IMR-90 (cell line): ENCODE measurements at regions not wholly inside any gene's neighbourhood (a gene's known extent, or its start where the extent isn't known, plus 50 kb on each side); places are given as distances from the start of the nearest gene placed in this dataset.

Source experiments
- ATAC-seq: fragments of 200-7000 bp; cut with Tn5 transposase; 2 replicates; pipeline ENCODE4 v1.9.1; 2020; ENCODE audit warnings: low read depth, mild to moderate bottlenecking, moderate library complexity
- BruUV-seq: library from RNA; stranded (reverse); fragments of 400-500 nt; replicated peaks from 2 replicates; lab custom pipeline; 2021; lab: Mats Ljungman, UMichigan
- CTCF ChIA-PET: fragments of 300-600 bp; formaldehyde crosslinking; extraction: SDS; loops from one replicate; lab custom pipeline; 2021; ENCODE audit warnings: antibody characterized with exemption; lab: Yijun Ruan, JAX
- POLR2A ChIA-PET: fragments of 300-600 bp; sonication (Branson Sonifier 250); formaldehyde crosslinking; loops from one replicate; lab custom pipeline; 2022; ENCODE audit warnings: antibody characterized with exemption; ENCODE audit not compliant: unreplicated experiment; lab: Charles Lee
- DNase-seq: peaks from one replicate; pipeline ENCODE4 v3.0.0; 2013
- H2AFZ ChIP-seq: replicated peaks from 2 replicates; pipeline ENCODE3; 2013; ENCODE audit warnings: low read length, mild to moderate bottlenecking; ENCODE audit not compliant: poor library complexity
- H2AK5ac ChIP-seq: 2 replicates; pipeline ENCODE4 v1.6.1; 2013; ENCODE audit warnings: low read depth, low read length, inconsistent platforms
- H2AK9ac ChIP-seq: replicated peaks from 2 replicates; pipeline ENCODE3; 2013; ENCODE audit warnings: mild to moderate bottlenecking, low read depth, low read length, moderate library complexity; ENCODE audit not compliant: poor library complexity
- H2BK120ac ChIP-seq: 2 replicates; pipeline ENCODE4 v1.6.1; 2013; ENCODE audit warnings: low read depth, low read length, inconsistent platforms
- H2BK15ac ChIP-seq: 3 replicates; pipeline ENCODE4 v1.6.1; 2013; ENCODE audit warnings: low read depth, low read length, inconsistent platforms
- H2BK20ac ChIP-seq: 2 replicates; pipeline ENCODE4 v1.6.1; 2013; ENCODE audit warnings: low read depth, mild to moderate bottlenecking, inconsistent platforms, low read length, moderate library complexity
- H2BK5ac ChIP-seq: 2 replicates; pipeline ENCODE4 v1.6.1; 2013; ENCODE audit warnings: mild to moderate bottlenecking, low read depth, low read length, inconsistent platforms; ENCODE audit not compliant: poor library complexity, severe bottlenecking
- H3K14ac ChIP-seq: replicated peaks from 2 replicates; pipeline ENCODE4 v1.6.1; 2013; ENCODE audit warnings: low read depth, low read length, inconsistent platforms
- H3K18ac ChIP-seq: 2 replicates; pipeline ENCODE4 v1.6.1; 2013; ENCODE audit warnings: low read depth, low read length, control low read depth
- H3K23ac ChIP-seq: 2 replicates; pipeline ENCODE4 v1.6.1; 2013; ENCODE audit warnings: low read depth, low read length, inconsistent platforms
- H3K27ac ChIP-seq: 2 replicates; pipeline ENCODE4 v1.5.1; 2013; ENCODE audit warnings: mild to moderate bottlenecking, control low read depth, low read length; ENCODE audit not compliant: insufficient read depth
- H3K27me3 ChIP-seq: 2 replicates; pipeline ENCODE4 v1.6.1; 2013; ENCODE audit warnings: low read length; ENCODE audit not compliant: control insufficient read depth, insufficient read depth
- H3K36me3 ChIP-seq: 2 replicates; pipeline ENCODE4 v1.6.1; 2013; ENCODE audit warnings: low read length, mixed read lengths; ENCODE audit not compliant: control insufficient read depth, insufficient read depth
- H3K4ac ChIP-seq: 2 replicates; pipeline ENCODE4 v1.6.1; 2013; ENCODE audit warnings: low read depth, low read length, inconsistent platforms
- H3K4me1 ChIP-seq: 2 replicates; pipeline ENCODE4 v1.6.1; 2013; ENCODE audit warnings: low read length, mixed read lengths; ENCODE audit not compliant: control insufficient read depth, insufficient read depth
- H3K4me2 ChIP-seq: 2 replicates; pipeline ENCODE4 v1.6.1; 2013; ENCODE audit warnings: low read depth, mild to moderate bottlenecking, control low read depth, low read length, moderate library complexity
- H3K4me3 ChIP-seq: 2 replicates; pipeline ENCODE4 v1.5.1; 2013; ENCODE audit warnings: low read depth, mild to moderate bottlenecking, control low read depth, low read length, moderate library complexity; ENCODE audit not compliant: insufficient read depth
- H3K56ac ChIP-seq: 2 replicates; pipeline ENCODE4 v1.6.1; 2013; ENCODE audit warnings: low read length, inconsistent platforms; ENCODE audit not compliant: insufficient read depth; ENCODE audit errors: extremely low read depth
- H3K79me1 ChIP-seq, 2 experiments: 2 replicates each; pipeline ENCODE4 v1.6.1; 2013; ENCODE audit warnings: low read length in 2 of 2, inconsistent platforms in 1 of 2, low read depth in 1 of 2
- H3K9ac ChIP-seq: 2 replicates; pipeline ENCODE4 v1.6.1; 2013; ENCODE audit warnings: low read depth, low read length, control low read depth
- H3K9me1 ChIP-seq: 2 replicates; pipeline ENCODE4 v1.6.1; 2013; ENCODE audit warnings: low read length, inconsistent platforms; ENCODE audit not compliant: insufficient read depth
- H3K9me3 ChIP-seq: 2 replicates; pipeline ENCODE4 v1.6.1; 2013; ENCODE audit warnings: low read length; ENCODE audit not compliant: control insufficient read depth, insufficient read depth
- H4K20me1 ChIP-seq: 2 replicates; pipeline ENCODE4 v1.6.1; 2013; ENCODE audit warnings: low read length, inconsistent platforms; ENCODE audit not compliant: insufficient read depth
- H4K5ac ChIP-seq: 2 replicates; pipeline ENCODE4 v1.6.1; 2013; ENCODE audit warnings: mild to moderate bottlenecking, low read depth, low read length, control low read depth
- H4K8ac ChIP-seq, 2 experiments: 2 replicates each; pipeline ENCODE4 v1.6.1; 2013; ENCODE audit warnings: low read depth in 2 of 2, low read length in 2 of 2, control low read depth in 1 of 2, inconsistent platforms in 1 of 2
- H4K91ac ChIP-seq: 2 replicates; pipeline ENCODE4 v1.6.1; 2013; ENCODE audit warnings: low read depth, low read length, inconsistent platforms; ENCODE audit not compliant: insufficient read depth
- CHD1 ChIP-seq: IDR thresholded peaks from 2 replicates; pipeline ENCODE4 v1.6.1; 2012; ENCODE audit warnings: low read depth, low read length, improper control_type of control experiment
- MAFK ChIP-seq: IDR thresholded peaks from 2 replicates; pipeline ENCODE4 v1.6.1; 2012; ENCODE audit warnings: low read depth, low read length, improper control_type of control experiment
- MAZ ChIP-seq: IDR thresholded peaks from 2 replicates; pipeline ENCODE4 v1.6.1; 2012; ENCODE audit warnings: low read depth, mild to moderate bottlenecking, low read length, improper control_type of control experiment, moderate library complexity, borderline replicate concordance
- MXI1 ChIP-seq: IDR thresholded peaks from 2 replicates; pipeline ENCODE4 v1.6.1; 2012; ENCODE audit warnings: low read depth, mild to moderate bottlenecking, low read length, moderate library complexity, borderline replicate concordance
- RAD21 ChIP-seq: IDR thresholded peaks from 2 replicates; pipeline ENCODE4 v1.6.1; 2012; ENCODE audit warnings: low read length, improper control_type of control experiment
- RFX5 ChIP-seq: IDR thresholded peaks from 2 replicates; pipeline ENCODE4 v1.8.0; 2012; ENCODE audit warnings: low read depth, mild to moderate bottlenecking, low read length, moderate library complexity
- USF2 ChIP-seq: fragments of 150-350 bp; IDR thresholded peaks from 2 replicates; pipeline ENCODE4 v1.6.1; 2017; ENCODE audit warnings: mild to moderate bottlenecking, antibody characterized with exemption, low read length, low read depth
- dilution Hi-C: fragments of 300-500 bp; cut with HindIII; formaldehyde crosslinking; loops from one replicate; pipeline ENCODE4 v1.14.3; 2018; ENCODE audit warnings: low sequenced_read_pairs; ENCODE audit not compliant: unreplicated experiment
- in situ Hi-C: fragments of 300-500 bp; cut with MboI; formaldehyde crosslinking; loops from 3 replicates; pipeline ENCODE4 v1.14.3; 2019; ENCODE audit warnings: low sequenced_read_pairs, inconsistent platforms, mixed read lengths
- intact Hi-C: fragments of 100-400 bp; cut with micrococcal nuclease; formaldehyde crosslinking; loops from 2 replicates; pipeline ENCODE4 v1.10.0; 2022

GRCh38 chr10:64374346-64374745, 853.1 kb downstream of the REEP3 start:
- Histone ChIP-seq H2BK20ac (no peak overlapping the region), H3K27me3 (no peaks in the 10 kb centered on the region), H2BK120ac (no peak overlapping the region), H4K20me1 (no peaks in the 10 kb centered on the region), H3K4ac (no peak overlapping the region), H3K4me3 (no peak overlapping the region), H4K8ac (no peak overlapping the region), H2BK5ac (no peak overlapping the region), H2AK5ac (no peak overlapping the region), H3K36me3 (no peaks in the 10 kb centered on the region), H3K9me1 (no peaks in the 10 kb centered on the region), H3K27ac (no peak overlapping the region), H4K91ac (no peak overlapping the region), H3K9ac (no peak overlapping the region), H3K79me1 (no peaks in the 10 kb centered on the region), H3K23ac (no peak overlapping the region), H2BK15ac (no peak overlapping the region), H3K4me1 (no peaks in the 10 kb centered on the region), H2AK9ac (no peak overlapping the region), H3K9me3 (no peaks in the 10 kb centered on the region), H3K4me2 (no peak overlapping the region), H3K18ac (no peak overlapping the region), H3K14ac (no peak overlapping the region), H2AFZ (no peak overlapping the region), H4K5ac (no peak overlapping the region), H3K56ac (no peak overlapping the region)
- CTCF ChIA-PET = no interaction called here
- BruUV-seq = no TSS peak
- POLR2A ChIA-PET = no interaction called here
- no peak for TF ChIP-seq RFX5
- no peak for TF ChIP-seq MAFK
- no peak for TF ChIP-seq MAZ
- no peak for TF ChIP-seq RAD21
- TF ChIP-seq USF2 = no peak
- TF ChIP-seq MXI1 = no peak
- no peak for TF ChIP-seq CHD1
- dilution Hi-C loops = no loop called here
- no peak for DNase-seq
- ATAC-seq = no peak
- in situ Hi-C loops = no loop called here
- intact Hi-C loops = no loop called here
